GM23338 (cell line): ENCODE measurements at regions not wholly inside any gene's neighbourhood (a gene's known extent, or its start where the extent isn't known, plus 50 kb on each side); places are given as distances from the start of the nearest gene placed in this dataset.

Experiments
- ATAC-seq: fragments of 200-7000 bp; cut with Tn5 transposase; 3 replicates; pipeline ENCODE4 v1.9.1; 2020
- DNase-seq: peaks from one replicate; pipeline ENCODE4 v3.0.0-alpha.2; 2015; ENCODE audit warnings: low spot score
- H2AFZ ChIP-seq: fragments of 200-600 bp; sonication (generic); 2 replicates; pipeline ENCODE4 v1.8.0; 2016; ENCODE audit warnings: antibody characterized with exemption, mild to moderate bottlenecking, moderate library complexity
- H3F3A ChIP-seq: fragments of 200-600 bp; sonication (generic); replicated peaks from 2 replicates; pipeline ENCODE4 v1.8.0; 2017; ENCODE audit warnings: antibody characterized with exemption, mixed run types, low read depth
- H3K27ac ChIP-seq: fragments of 200-600 bp; sonication (generic); 2 replicates; pipeline ENCODE4 v1.6.1; 2016; ENCODE audit warnings: low read depth
- H3K27me3 ChIP-seq: fragments of 200-600 bp; sonication (generic); 2 replicates; pipeline ENCODE4 v1.8.0; 2016; ENCODE audit warnings: mild to moderate bottlenecking, mixed run types, moderate library complexity; ENCODE audit not compliant: insufficient read depth
- H3K36me3 ChIP-seq: fragments of 200-600 bp; sonication (generic); 2 replicates; pipeline ENCODE4 v1.8.0; 2016; ENCODE audit warnings: mild to moderate bottlenecking; ENCODE audit not compliant: insufficient read depth
- H3K4me1 ChIP-seq: fragments of 200-600 bp; sonication (generic); 2 replicates; pipeline ENCODE4 v1.8.0; 2016; ENCODE audit warnings: mild to moderate bottlenecking, moderate library complexity; ENCODE audit not compliant: insufficient read depth
- H3K4me2 ChIP-seq: fragments of 200-600 bp; sonication (generic); 2 replicates; pipeline ENCODE4 v1.7.1; 2017; ENCODE audit warnings: mixed run types
- H3K4me3 ChIP-seq: fragments of 200-600 bp; sonication (generic); 2 replicates; pipeline ENCODE4 v1.6.1; 2016; ENCODE audit warnings: mixed run types
- H3K79me2 ChIP-seq: fragments of 200-600 bp; sonication (generic); replicated peaks from 2 replicates; pipeline ENCODE4 v1.8.0; 2017; ENCODE audit warnings: mild to moderate bottlenecking; ENCODE audit not compliant: insufficient read depth
- H3K9me2 ChIP-seq: fragments of 200-600 bp; sonication (generic); 2 replicates; pipeline ENCODE4 v1.8.0; 2017; ENCODE audit not compliant: insufficient read depth
- H4K20me1 ChIP-seq: fragments of 200-600 bp; sonication (generic); replicated peaks from 2 replicates; pipeline ENCODE4 v1.8.0; 2017; ENCODE audit warnings: mild to moderate bottlenecking; ENCODE audit not compliant: insufficient read depth
- H3K27ac Mint-ChIP-seq: 2 replicates; pipeline ENCODE4 v1.8.0; 2020; ENCODE audit warnings: inconsistent platforms, mild to moderate bottlenecking, moderate library complexity, mixed read lengths
- H3K27me3 Mint-ChIP-seq: 3 replicates; pipeline ENCODE4 v1.8.0; 2022; ENCODE audit warnings: low read depth, mild to moderate bottlenecking, moderate library complexity, mixed read lengths, inconsistent platforms; ENCODE audit not compliant: insufficient read depth, poor library complexity
- H3K36me3 Mint-ChIP-seq: 3 replicates; pipeline ENCODE4 v1.8.0; 2021; ENCODE audit warnings: low read depth, mild to moderate bottlenecking, inconsistent platforms, moderate library complexity, mixed read lengths
- H3K4me1 Mint-ChIP-seq: 3 replicates; pipeline ENCODE4 v1.8.0; 2020; ENCODE audit warnings: mild to moderate bottlenecking, inconsistent platforms, mixed read lengths
- H3K4me3 Mint-ChIP-seq: 3 replicates; pipeline ENCODE4 v1.8.0; 2021; ENCODE audit warnings: moderate library complexity, mild to moderate bottlenecking, inconsistent platforms, mixed read lengths
- H3K9me3 Mint-ChIP-seq: 3 replicates; pipeline ENCODE4 v1.8.0; 2020; ENCODE audit warnings: moderate library complexity, mild to moderate bottlenecking, inconsistent platforms, mixed read lengths
- CREB1 ChIP-seq: fragments of 250-450 bp; sonication (Bioruptor Pico); IDR thresholded peaks from 2 replicates; pipeline ENCODE4 v1.5.0; 2020; ENCODE audit warnings: low read depth, mild to moderate bottlenecking, moderate library complexity
- CTCF ChIP-seq, 2 experiments: fragments of 200-600 bp in 1 of 2; sonication (generic) in 1 of 2; conservative IDR thresholded peaks; 2 replicates each; pipeline versions ENCODE4 v1.5.1 to v1.6.1; 2016 to 2017; ENCODE audit warnings: antibody characterized with exemption in 2 of 2, low read depth in 2 of 2, mild to moderate bottlenecking in 2 of 2, moderate library complexity in 1 of 2
- EZH2phosphoT487 ChIP-seq: fragments of 200-600 bp; sonication (generic); IDR thresholded peaks from one replicate; pipeline ENCODE4 v1.8.1; 2018; ENCODE audit warnings: antibody characterized with exemption; ENCODE audit not compliant: unreplicated experiment
- JUNB ChIP-seq: IDR thresholded peaks from one replicate; pipeline ENCODE4 v1.6.1; 2016; ENCODE audit warnings: antibody characterized with exemption; ENCODE audit not compliant: unreplicated experiment
- POLR2AphosphoS5 ChIP-seq: IDR thresholded peaks from 2 replicates; pipeline ENCODE4 v1.6.1; 2016; ENCODE audit warnings: antibody characterized with exemption, low read depth
- STAT1 ChIP-seq: IDR thresholded peaks from one replicate; pipeline ENCODE4 v1.6.1; 2016; ENCODE audit warnings: antibody characterized with exemption; ENCODE audit not compliant: unreplicated experiment
- ZNF331 ChIP-seq: fragments of 250-450 bp; sonication (Bioruptor Pico); IDR thresholded peaks from 2 replicates; pipeline ENCODE4 v1.5.0; 2020; ENCODE audit warnings: low read depth, mild to moderate bottlenecking, moderate library complexity
- ZNF462 ChIP-seq: fragments of 250-450 bp; sonication (Bioruptor Pico); IDR thresholded peaks from 2 replicates; pipeline ENCODE4 v1.5.0; 2020; ENCODE audit warnings: mild to moderate bottlenecking, moderate library complexity
- TF ChIP-seq, protein P1 (sequence below): IDR thresholded peaks from one replicate; pipeline ENCODE4 v1.6.1; 2018; ENCODE audit warnings: antibody characterized with exemption; ENCODE audit not compliant: unreplicated experiment

DNA sequence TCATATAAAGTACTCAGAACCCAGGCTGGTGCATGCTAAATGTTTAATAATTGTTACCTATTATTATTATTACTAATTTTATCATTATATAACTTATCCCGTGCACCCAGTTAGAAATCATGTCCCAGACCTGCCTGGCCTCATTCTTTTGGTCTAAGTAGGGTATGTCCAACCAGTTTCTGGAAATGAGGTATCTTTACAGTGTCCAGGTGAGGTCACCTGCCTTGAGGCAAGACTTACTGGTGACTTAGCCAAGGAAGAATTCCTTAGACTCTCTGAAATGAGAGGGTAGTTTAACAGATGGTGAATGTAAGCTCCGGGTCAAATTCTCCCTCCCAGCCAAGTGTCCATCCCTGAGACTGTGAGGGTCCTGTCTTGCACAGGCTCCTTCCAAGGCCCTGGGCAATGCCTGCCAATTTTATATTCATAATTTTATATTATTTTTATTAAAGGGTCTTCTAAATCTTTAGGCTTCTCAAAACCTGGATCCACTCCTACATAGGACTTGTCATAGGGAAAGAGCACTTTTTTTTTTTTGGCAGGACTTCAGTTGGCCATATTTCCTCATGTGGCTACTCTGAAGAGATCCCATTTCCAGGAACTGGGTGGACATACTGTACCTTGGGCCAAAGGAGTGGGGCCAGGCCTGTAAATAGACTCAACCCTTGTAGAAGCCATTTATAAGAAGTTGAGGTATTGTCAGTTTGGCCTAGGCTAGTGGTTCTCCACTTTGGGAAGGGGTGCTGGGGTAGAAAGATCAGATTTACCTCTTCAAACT, 96.7 kb upstream of the KCNA3 start:
- Histone ChIP-seq H3K79me2 (no peaks in the 10 kb centered on the region), H3K9me2 (no peaks in the 10 kb centered on the region; the same call in 1 of the 2 replicates), H3K27me3 (no peaks in the 10 kb centered on the region), H3K36me3 (no peaks in the 10 kb centered on the region), H3K4me2 (no peak overlapping the region), H3K27ac (no peak overlapping the region), H2AFZ (no peak overlapping the region), H3K4me3 (no peak overlapping the region), H3F3A (no peaks in the 10 kb centered on the region), H3K4me1 (no peaks in the 10 kb centered on the region), H4K20me1 (no peaks in the 10 kb centered on the region)
- Mint-ChIP-seq H3K4me3 (no peak overlapping the region), H3K4me1 (no peaks in the 10 kb centered on the region), H3K27ac (no peak overlapping the region), H3K36me3 (peaks cover 4% of the 10 kb centered on the region; the same call in 1 of the 3 replicates), H3K27me3 (no peaks in the 10 kb centered on the region), H3K9me3 (peaks cover 7% of the 10 kb centered on the region)
- TF ChIP-seq CTCF (conservative IDR thresholded peaks at IDR 0.05; ENCODE audit: low read depth in 2 of 2) (no peak), POLR2AphosphoS5 (no peak), ZNF331 (CRISPR knock-in tag) (no peak), STAT1 (no peak)
- no peak for ATAC-seq
- DNase-seq: no peak

GRCh38 chr1:110770832-110771231, 96.1 kb upstream of the KCNA3 start:
- H3F3A ChIP-seq: no peaks in the 10 kb centered on the region
- ATAC-seq (no peak), DNase-seq (no peak)
- H2AFZ ChIP-seq: no peak overlapping the region
- H4K20me1 ChIP-seq: no peaks in the 10 kb centered on the region
- Mint-ChIP-seq H3K4me1 (no peaks in the 10 kb centered on the region), H3K36me3 (peaks cover 4% of the 10 kb centered on the region; the same call in 1 of the 3 replicates), H3K9me3 (peaks cover 7% of the 10 kb centered on the region), H3K27ac (no peak overlapping the region), H3K27me3 (no peaks in the 10 kb centered on the region), H3K4me3 (no peak overlapping the region)
- H3K27ac ChIP-seq: no peak overlapping the region
- H3K4me3 ChIP-seq: no peak overlapping the region
- no peaks in the 10 kb centered on the region for H3K4me1 ChIP-seq
- H3K9me2 ChIP-seq: no peaks in the 10 kb centered on the region; the same call in 1 of the 2 replicates
- no peaks in the 10 kb centered on the region for H3K36me3 ChIP-seq
- no peaks in the 10 kb centered on the region for H3K27me3 ChIP-seq
- no peaks in the 10 kb centered on the region for H3K79me2 ChIP-seq
- H3K4me2 ChIP-seq: no peak overlapping the region
- TF ChIP-seq CREB1 (CRISPR knock-in tag) (no peak), JUNB (no peak), EZH2phosphoT487 (no peak), ZNF462 (CRISPR knock-in tag) (no peak), STAT1 (no peak)
- TF ChIP-seq, protein P1, sequence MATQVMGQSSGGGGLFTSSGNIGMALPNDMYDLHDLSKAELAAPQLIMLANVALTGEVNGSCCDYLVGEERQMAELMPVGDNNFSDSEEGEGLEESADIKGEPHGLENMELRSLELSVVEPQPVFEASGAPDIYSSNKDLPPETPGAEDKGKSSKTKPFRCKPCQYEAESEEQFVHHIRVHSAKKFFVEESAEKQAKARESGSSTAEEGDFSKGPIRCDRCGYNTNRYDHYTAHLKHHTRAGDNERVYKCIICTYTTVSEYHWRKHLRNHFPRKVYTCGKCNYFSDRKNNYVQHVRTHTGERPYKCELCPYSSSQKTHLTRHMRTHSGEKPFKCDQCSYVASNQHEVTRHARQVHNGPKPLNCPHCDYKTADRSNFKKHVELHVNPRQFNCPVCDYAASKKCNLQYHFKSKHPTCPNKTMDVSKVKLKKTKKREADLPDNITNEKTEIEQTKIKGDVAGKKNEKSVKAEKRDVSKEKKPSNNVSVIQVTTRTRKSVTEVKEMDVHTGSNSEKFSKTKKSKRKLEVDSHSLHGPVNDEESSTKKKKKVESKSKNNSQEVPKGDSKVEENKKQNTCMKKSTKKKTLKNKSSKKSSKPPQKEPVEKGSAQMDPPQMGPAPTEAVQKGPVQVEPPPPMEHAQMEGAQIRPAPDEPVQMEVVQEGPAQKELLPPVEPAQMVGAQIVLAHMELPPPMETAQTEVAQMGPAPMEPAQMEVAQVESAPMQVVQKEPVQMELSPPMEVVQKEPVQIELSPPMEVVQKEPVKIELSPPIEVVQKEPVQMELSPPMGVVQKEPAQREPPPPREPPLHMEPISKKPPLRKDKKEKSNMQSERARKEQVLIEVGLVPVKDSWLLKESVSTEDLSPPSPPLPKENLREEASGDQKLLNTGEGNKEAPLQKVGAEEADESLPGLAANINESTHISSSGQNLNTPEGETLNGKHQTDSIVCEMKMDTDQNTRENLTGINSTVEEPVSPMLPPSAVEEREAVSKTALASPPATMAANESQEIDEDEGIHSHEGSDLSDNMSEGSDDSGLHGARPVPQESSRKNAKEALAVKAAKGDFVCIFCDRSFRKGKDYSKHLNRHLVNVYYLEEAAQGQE: no peak
